SU-DHL-6 (cell line): ENCODE measurements at regions not wholly inside any gene's neighbourhood (a gene's known extent, or its start where the extent isn't known, plus 50 kb on each side); places are given as distances from the start of the nearest gene placed in this dataset.

Experiments used
- H2AFZ ChIP-seq: fragments of 200-600 bp; sonication (generic); 2 replicates; pipeline ENCODE4 v1.6.1; 2014; ENCODE audit warnings: low read depth, mild to moderate bottlenecking, moderate library complexity, mixed read lengths, antibody characterized with exemption, low read length; ENCODE audit not compliant: severe bottlenecking
- H3F3A ChIP-seq: fragments of 200-600 bp; shearing (Covaris generic); 2 replicates; pipeline ENCODE4 v1.6.0; 2016; ENCODE audit warnings: antibody characterized with exemption, mild to moderate bottlenecking; ENCODE audit not compliant: insufficient read depth
- H3K27ac ChIP-seq: fragments of 200-600 bp; sonication (generic); 2 replicates; pipeline ENCODE4 v1.5.1; 2016; ENCODE audit warnings: low read depth, mild to moderate bottlenecking, low read length, moderate library complexity, mixed read lengths
- H3K27me3 ChIP-seq: fragments of 200-600 bp; sonication (generic), shearing (Covaris generic); 2 replicates; pipeline ENCODE4 v1.6.0; 2014; ENCODE audit warnings: mild to moderate bottlenecking, low read length
- H3K36me3 ChIP-seq: fragments of 200-600 bp; sonication (generic); 2 replicates; pipeline ENCODE4 v1.6.1; 2014; ENCODE audit warnings: mild to moderate bottlenecking, low read length, mixed read lengths
- H3K4me2 ChIP-seq: fragments of 300-600, 200-600 bp; shearing (Covaris generic), sonication (generic); 2 replicates; pipeline ENCODE4 v1.6.0; 2014; ENCODE audit warnings: low read length, low read depth, mild to moderate bottlenecking; ENCODE audit not compliant: poor library complexity, severe bottlenecking
- H3K4me3 ChIP-seq: fragments of 200-600 bp; sonication (generic); 2 replicates; pipeline ENCODE4 v1.5.1; 2014; ENCODE audit warnings: antibody characterized with exemption, low read length, mild to moderate bottlenecking, mixed read lengths; ENCODE audit not compliant: insufficient read depth, poor library complexity, severe bottlenecking
- H3K79me2 ChIP-seq: fragments of 200-600 bp; sonication (generic); 2 replicates; pipeline ENCODE4 v1.6.1; 2014; ENCODE audit warnings: mild to moderate bottlenecking, low read length, moderate library complexity; ENCODE audit not compliant: insufficient read depth
- H3K9ac ChIP-seq: fragments of 200-600 bp; sonication (generic); 2 replicates; pipeline ENCODE4 v1.7.0; 2014; ENCODE audit warnings: mild to moderate bottlenecking, low read length
- H3K9me2 ChIP-seq: fragments of 200-600 bp; sonication (generic); replicated peaks from 2 replicates; pipeline ENCODE4 v1.6.1; 2014; ENCODE audit warnings: low read length; ENCODE audit not compliant: insufficient read depth
- H3K9me3 ChIP-seq: fragments of 200-600 bp; sonication (generic); 2 replicates; pipeline ENCODE4 v1.6.1; 2014; ENCODE audit warnings: low read length, mixed read lengths; ENCODE audit not compliant: insufficient read depth
- H4K20me1 ChIP-seq: fragments of 200-600 bp; sonication (generic); 2 replicates; pipeline ENCODE4 v1.6.1; 2014; ENCODE audit warnings: low read depth, mild to moderate bottlenecking, antibody characterized with exemption, low read length, moderate library complexity, mixed read lengths
- EZH2phosphoT487 ChIP-seq: fragments of 200-600 bp; sonication (generic), shearing (Covaris generic); conservative IDR thresholded peaks from 2 replicates; pipeline ENCODE4 v1.6.1; 2018; ENCODE audit warnings: mild to moderate bottlenecking, antibody characterized with exemption, low read length, moderate library complexity, mixed read lengths
- TF ChIP-seq, protein P1 (sequence below): fragments of 200-600 bp; sonication (generic); IDR thresholded peaks from one replicate; pipeline ENCODE4 v1.5.1; 2017; ENCODE audit warnings: antibody characterized with exemption, mild to moderate bottlenecking, low read length, moderate library complexity; ENCODE audit not compliant: insufficient read depth, poor library complexity, severe bottlenecking

DNA sequence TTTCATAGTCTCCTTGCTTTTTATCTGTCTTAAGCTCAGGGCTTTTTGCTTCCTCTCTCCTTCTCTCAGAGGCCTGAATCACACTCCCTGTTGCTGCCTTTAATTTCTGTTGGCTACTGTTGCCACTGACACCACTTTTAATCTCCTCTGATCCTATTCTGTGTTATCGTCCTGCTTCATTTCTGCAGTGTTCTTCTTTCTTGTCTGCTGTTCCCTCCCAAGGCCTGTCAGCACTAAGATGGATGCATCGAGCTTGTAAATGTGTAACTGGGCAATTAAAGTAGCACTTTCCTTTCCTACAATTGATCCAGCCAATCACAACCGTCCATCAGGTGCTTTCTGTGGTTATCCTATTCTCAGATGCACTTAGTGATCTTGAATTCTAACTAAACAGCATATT is 71.3 kb upstream of the VEPH1 start:
- TF ChIP-seq EZH2phosphoT487: no peak
- TF ChIP-seq, protein P1, sequence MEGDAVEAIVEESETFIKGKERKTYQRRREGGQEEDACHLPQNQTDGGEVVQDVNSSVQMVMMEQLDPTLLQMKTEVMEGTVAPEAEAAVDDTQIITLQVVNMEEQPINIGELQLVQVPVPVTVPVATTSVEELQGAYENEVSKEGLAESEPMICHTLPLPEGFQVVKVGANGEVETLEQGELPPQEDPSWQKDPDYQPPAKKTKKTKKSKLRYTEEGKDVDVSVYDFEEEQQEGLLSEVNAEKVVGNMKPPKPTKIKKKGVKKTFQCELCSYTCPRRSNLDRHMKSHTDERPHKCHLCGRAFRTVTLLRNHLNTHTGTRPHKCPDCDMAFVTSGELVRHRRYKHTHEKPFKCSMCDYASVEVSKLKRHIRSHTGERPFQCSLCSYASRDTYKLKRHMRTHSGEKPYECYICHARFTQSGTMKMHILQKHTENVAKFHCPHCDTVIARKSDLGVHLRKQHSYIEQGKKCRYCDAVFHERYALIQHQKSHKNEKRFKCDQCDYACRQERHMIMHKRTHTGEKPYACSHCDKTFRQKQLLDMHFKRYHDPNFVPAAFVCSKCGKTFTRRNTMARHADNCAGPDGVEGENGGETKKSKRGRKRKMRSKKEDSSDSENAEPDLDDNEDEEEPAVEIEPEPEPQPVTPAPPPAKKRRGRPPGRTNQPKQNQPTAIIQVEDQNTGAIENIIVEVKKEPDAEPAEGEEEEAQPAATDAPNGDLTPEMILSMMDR: no peak

DNA sequence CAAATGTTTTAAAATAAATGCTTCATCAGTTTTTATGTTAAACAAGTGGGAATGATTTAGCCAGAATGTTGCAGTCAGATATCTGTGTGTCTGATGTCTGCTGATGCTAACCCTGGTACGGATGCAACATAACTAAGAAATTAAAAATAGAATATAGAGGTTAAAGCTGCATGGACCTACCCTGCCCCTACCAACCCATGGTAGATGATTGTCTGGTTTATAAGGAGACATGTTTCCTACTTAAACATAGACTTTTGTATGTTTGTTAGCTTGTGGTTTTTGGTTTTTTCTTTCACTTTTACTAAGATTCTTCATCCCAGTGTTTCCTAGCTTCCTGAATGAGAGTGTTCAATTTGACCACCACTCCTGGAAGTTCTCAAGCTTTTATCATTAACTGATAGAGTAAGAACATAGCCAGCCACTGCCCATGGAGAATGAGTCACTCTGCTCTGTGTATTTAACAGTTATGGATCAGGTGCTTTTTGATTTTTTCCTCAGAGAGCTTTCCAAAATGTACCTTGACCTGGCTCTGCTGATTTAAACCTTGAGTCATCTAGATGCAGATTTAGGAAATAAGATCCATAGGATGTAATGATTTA is 70.7 kb upstream of the VEPH1 start:
- no peaks in the 10 kb centered on the region for H3K9me2 ChIP-seq
- H3K9ac ChIP-seq: no peak overlapping the region
- H3K4me3 ChIP-seq: no peak overlapping the region
- H3K79me2 ChIP-seq: no peaks in the 10 kb centered on the region
- no peaks in the 10 kb centered on the region for H3F3A ChIP-seq
- no peaks in the 10 kb centered on the region for H4K20me1 ChIP-seq
- no peaks in the 10 kb centered on the region for H3K9me3 ChIP-seq
- TF ChIP-seq, protein P1: no peak
- TF ChIP-seq EZH2phosphoT487: no peak
- H3K4me2 ChIP-seq: no peak overlapping the region
- no peak overlapping the region for H2AFZ ChIP-seq
- H3K27ac ChIP-seq: no peak overlapping the region
- no peaks in the 10 kb centered on the region for H3K27me3 ChIP-seq
- H3K36me3 ChIP-seq: no peaks in the 10 kb centered on the region

More for the DNA sequence above, 71.3 kb upstream of the VEPH1 start:
- Histone ChIP-seq H3K4me3 (no peak overlapping the region), H3K27ac (no peak overlapping the region), H3K36me3 (no peaks in the 10 kb centered on the region), H3K9me2 (no peaks in the 10 kb centered on the region), H4K20me1 (no peaks in the 10 kb centered on the region), H3K4me2 (no peak overlapping the region), H3K9me3 (no peaks in the 10 kb centered on the region), H3F3A (no peaks in the 10 kb centered on the region), H2AFZ (no peak overlapping the region), H3K9ac (no peak overlapping the region), H3K27me3 (no peaks in the 10 kb centered on the region), H3K79me2 (no peaks in the 10 kb centered on the region)

DNA sequence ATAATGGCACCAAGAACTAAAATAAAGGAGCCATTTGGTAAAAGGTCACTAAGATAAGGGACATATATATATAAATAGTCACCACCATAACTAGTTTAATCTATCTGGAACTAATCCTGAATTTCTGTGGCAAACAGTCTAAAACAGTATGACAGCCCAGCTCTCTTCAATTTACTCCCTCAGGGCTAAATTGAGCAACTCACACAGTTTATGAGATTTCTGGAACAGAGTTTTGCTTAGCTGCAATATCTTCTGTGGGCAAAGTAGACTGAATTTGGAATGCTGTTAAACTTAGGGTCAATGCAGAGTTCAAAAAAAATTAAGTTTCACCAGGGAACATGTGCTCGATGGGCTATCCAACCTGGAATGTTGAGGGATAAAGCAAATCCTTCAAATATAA is 70.1 kb upstream of the VEPH1 start:
- Histone ChIP-seq H3F3A (no peaks in the 10 kb centered on the region), H3K4me3 (no peak overlapping the region), H3K36me3 (no peaks in the 10 kb centered on the region), H3K4me2 (no peak overlapping the region), H3K9me3 (no peaks in the 10 kb centered on the region), H3K79me2 (no peaks in the 10 kb centered on the region), H3K9ac (no peak overlapping the region), H3K9me2 (no peaks in the 10 kb centered on the region), H3K27me3 (no peaks in the 10 kb centered on the region), H4K20me1 (no peaks in the 10 kb centered on the region), H3K27ac (no peak overlapping the region), H2AFZ (no peak overlapping the region)
- TF ChIP-seq EZH2phosphoT487: no peak
- TF ChIP-seq, protein P1: no peak
